Suprapubic skin (tissue), 4 donors: ENCODE measurements at regions not wholly inside any gene's neighbourhood (a gene's known extent, or its start where the extent isn't known, plus 50 kb on each side); places are given as distances from the start of the nearest gene placed in this dataset.

ENCODE experiments used
- DNase-seq, 2 donors: peaks; one replicate each; pipeline ENCODE4 v3.0.0-alpha.2; 2019; ENCODE audit warnings: low spot score in 2 of 2
- H3K27ac ChIP-seq: fragments of 200-600 bp; sonication (generic); one replicate; pipeline ENCODE4 v1.5.1; 2019
- H3K27me3 ChIP-seq: fragments of 200-600 bp; sonication (generic); one replicate; pipeline ENCODE4 v1.5.1; 2019
- H3K36me3 ChIP-seq: fragments of 200-600 bp; sonication (generic); one replicate; pipeline ENCODE4 v1.5.1; 2019
- H3K4me1 ChIP-seq: fragments of 200-600 bp; sonication (generic); one replicate; pipeline ENCODE4 v1.5.1; 2019
- H3K4me3 ChIP-seq: fragments of 200-600 bp; sonication (generic); one replicate; pipeline ENCODE4 v1.5.1; 2019; ENCODE audit warnings: mild to moderate bottlenecking
- H3K9me3 ChIP-seq: fragments of 200-600 bp; sonication (generic); one replicate; pipeline ENCODE4 v1.5.1; 2019
- CTCF ChIP-seq, 2 donors: fragments of 200-600 bp in 1 of 2; fragments of 450-650 bp in 1 of 2; sonication (generic) in 1 of 2; IDR thresholded peaks; one replicate each; pipeline ENCODE4 v1.5.1; 2016 to 2019; ENCODE audit warnings: antibody characterized with exemption in 2 of 2, mild to moderate bottlenecking in 1 of 2, moderate library complexity in 1 of 2
- EP300 ChIP-seq: sonication (generic); formaldehyde crosslinking; IDR thresholded peaks from one replicate; pipeline ENCODE4 v1.6.1; 2017; ENCODE audit warnings: antibody characterized with exemption
- POLR2A ChIP-seq, 2 donors: fragments of 450-650 bp; IDR thresholded peaks; one replicate each; pipeline ENCODE4 v1.6.1; 2017; ENCODE audit warnings: antibody characterized with exemption in 2 of 2, mild to moderate bottlenecking in 2 of 2, moderate library complexity in 2 of 2
- POLR2AphosphoS5 ChIP-seq, 3 donors: sonication (generic); formaldehyde crosslinking; IDR thresholded peaks; one replicate each; pipeline ENCODE4 v1.6.1; 2017; ENCODE audit warnings: antibody characterized with exemption in 3 of 3
- WGBS: methylation state at CpG from one replicate; pipeline ENCODE4 v1.1.5; 2018; 5-methylcytosine and 5-hydroxymethylcytosine counted together

- no peak for TF ChIP-seq POLR2AphosphoS5 (IDR thresholded peaks at IDR 0.05)
- no peak for TF ChIP-seq POLR2A (IDR thresholded peaks at IDR 0.05)
- no peak for TF ChIP-seq EP300
- no peak for TF ChIP-seq CTCF (IDR thresholded peaks at IDR 0.05)
- no peak for DNase-seq
Measured at GRCh38 chr20:11591965-11592364, 325.7 kb upstream of the BTBD3 start.

GRCh38 chr20:11604339-11604738 lies 313.4 kb upstream of the BTBD3 start:
- Histone ChIP-seq H3K4me3 (no peak overlapping the region), H3K36me3 (no peaks in the 10 kb centered on the region), H3K27ac (no peak overlapping the region), H3K27me3 (no peaks in the 10 kb centered on the region), H3K4me1 (no peaks in the 10 kb centered on the region), H3K9me3 (no peaks in the 10 kb centered on the region)
- no peak for DNase-seq
- TF ChIP-seq EP300, result no peak
- WGBS, result 90% methylated on average over 1 of the region's 1 CpG

More at GRCh38 chr20:11591965-11592364, 325.7 kb upstream of the BTBD3 start:
- H3K27me3 ChIP-seq, result no peaks in the 10 kb centered on the region
- peaks cover 5% of the 10 kb centered on the region for H3K9me3 ChIP-seq
- H3K4me1 ChIP-seq, result no peaks in the 10 kb centered on the region
- H3K4me3 ChIP-seq, result no peak overlapping the region
- no peak overlapping the region for H3K27ac ChIP-seq
- no peaks in the 10 kb centered on the region for H3K36me3 ChIP-seq

GRCh38 chr20:11607047-11607446 lies 310.6 kb upstream of the BTBD3 start:
- Histone ChIP-seq H3K27me3 (no peaks in the 10 kb centered on the region), H3K36me3 (no peaks in the 10 kb centered on the region), H3K9me3 (no peaks in the 10 kb centered on the region), H3K27ac (no peak overlapping the region), H3K4me1 (no peaks in the 10 kb centered on the region), H3K4me3 (no peak overlapping the region)
- no peak for TF ChIP-seq CTCF (IDR thresholded peaks at IDR 0.05)
- no peak for TF ChIP-seq POLR2AphosphoS5 (IDR thresholded peaks at IDR 0.05)
- TF ChIP-seq POLR2A (IDR thresholded peaks at IDR 0.05), result no peak
- TF ChIP-seq EP300, result no peak
- 96% methylated on average over 5 of the region's 5 CpGs for WGBS
- DNase-seq, result no peak

- TF ChIP-seq POLR2AphosphoS5 (IDR thresholded peaks at IDR 0.05) (no peak), CTCF (IDR thresholded peaks at IDR 0.05) (no peak), POLR2A (IDR thresholded peaks at IDR 0.05) (no peak), EP300 (no peak)
- no peak overlapping the region for H3K4me3 ChIP-seq
- no peak for DNase-seq
- no peaks in the 10 kb centered on the region for H3K4me1 ChIP-seq
- no peaks in the 10 kb centered on the region for H3K36me3 ChIP-seq
- no peaks in the 10 kb centered on the region for H3K27me3 ChIP-seq
- no peak overlapping the region for H3K27ac ChIP-seq
- H3K9me3 ChIP-seq, result no peaks in the 10 kb centered on the region
- WGBS, result 97% methylated on average over 23 of the region's 23 CpGs
Measured at GRCh38 chr20:11608736-11609135, 309.0 kb upstream of the BTBD3 start.

- WGBS, result 65% methylated on average over 3 of the region's 3 CpGs
- Histone ChIP-seq H3K27me3 (no peaks in the 10 kb centered on the region), H3K36me3 (no peaks in the 10 kb centered on the region), H3K27ac (no peak overlapping the region), H3K4me1 (no peaks in the 10 kb centered on the region), H3K4me3 (no peak overlapping the region), H3K9me3 (no peaks in the 10 kb centered on the region)
- no peak for TF ChIP-seq POLR2A (IDR thresholded peaks at IDR 0.05)
- TF ChIP-seq POLR2AphosphoS5 (IDR thresholded peaks at IDR 0.05), result no peak
- TF ChIP-seq EP300, result no peak
- no peak for TF ChIP-seq CTCF (IDR thresholded peaks at IDR 0.05)
- no peak for DNase-seq
Measured at GRCh38 chr20:11624704-11625103, 293.0 kb upstream of the BTBD3 start.

GRCh38 chr20:11626551-11626950 lies 291.1 kb upstream of the BTBD3 start:
- 66% methylated on average over 4 of the region's 4 CpGs for WGBS
- no peak overlapping the region for H3K4me3 ChIP-seq
- DNase-seq, result no peak
- H3K27ac ChIP-seq, result no peak overlapping the region
- H3K36me3 ChIP-seq, result no peaks in the 10 kb centered on the region
- no peaks in the 10 kb centered on the region for H3K9me3 ChIP-seq
- H3K27me3 ChIP-seq, result no peaks in the 10 kb centered on the region
- no peaks in the 10 kb centered on the region for H3K4me1 ChIP-seq
- TF ChIP-seq CTCF (IDR thresholded peaks at IDR 0.05) (no peak), POLR2A (IDR thresholded peaks at IDR 0.05) (no peak), POLR2AphosphoS5 (IDR thresholded peaks at IDR 0.05) (no peak), EP300 (no peak)
